ENCODE measurements at regions not wholly inside any gene's neighbourhood (a gene's known extent, or its start where the extent isn't known, plus 50 kb on each side); places are given as distances from the start of the nearest gene placed in this dataset.

- DNase-seq (no peak), ATAC-seq (peak in 1 of 4 donors; percentile 39)
- intact Hi-C loops (cut with DNase I) = no loop called here
- Histone ChIP-seq H3K36me3 (ENCODE audit: insufficient read depth in 1 of 2, low read depth in 1 of 2) (no peaks in the 10 kb centered on the region), H3K9me3 (no peaks in the 10 kb centered on the region), H3K27me3 (ENCODE audit: insufficient read depth in 3 of 3, low read length in 2 of 3) (no peaks in the 10 kb centered on the region), H3K27ac (no peak overlapping the region), H3K4me1 (peaks cover 5% of the 10 kb centered on the region), H3K4me3 (no peak overlapping the region)
- 32 to 38% (median 32%) methylated on average over 17 of the region's 17 CpGs for WGBS, 3 donors
- no peak for TF ChIP-seq CTCF (IDR thresholded peaks at IDR 0.05)
These were observed 57.1 kb upstream of the NNAT start for GRCh38 chr20:37463726-37464494.

- peak in 1 of 4 donors; percentile 51 for ATAC-seq
- H3K4me1 ChIP-seq = peaks cover 5% of the 10 kb centered on the region
- H3K27me3 ChIP-seq (ENCODE audit: insufficient read depth in 3 of 3, low read length in 2 of 3) = no peaks in the 10 kb centered on the region
- 27 to 40% (median 35%) methylated on average over 5 of the region's 5 CpGs for WGBS, 3 donors
- no peak for TF ChIP-seq CTCF (IDR thresholded peaks at IDR 0.05)
- DNase-seq = no peak
- H3K36me3 ChIP-seq (ENCODE audit: insufficient read depth in 1 of 2, low read depth in 1 of 2) = no peaks in the 10 kb centered on the region
- no peaks in the 10 kb centered on the region for H3K9me3 ChIP-seq
- no peak overlapping the region for H3K4me3 ChIP-seq
- no peak overlapping the region for H3K27ac ChIP-seq
- intact Hi-C loops (cut with DNase I) = no loop called here
These were observed 56.4 kb upstream of the NNAT start for GRCh38 chr20:37464611-37465010.

All from psoas muscle (tissue), 7 donors.